ENCODE measurements at regions not wholly inside any gene's neighbourhood (a gene's known extent, or its start where the extent isn't known, plus 50 kb on each side); places are given as distances from the start of the nearest gene placed in this dataset.

GRCh38 chr1:98422816-98423215, 238.7 kb upstream of the SNX7 start:
- DNase-seq (ENCODE audit: low read depth): no peak

GRCh38 chr1:98421085-98421435, 240.5 kb upstream of the SNX7 start:
- no peak for DNase-seq (ENCODE audit: low read depth)

DNA sequence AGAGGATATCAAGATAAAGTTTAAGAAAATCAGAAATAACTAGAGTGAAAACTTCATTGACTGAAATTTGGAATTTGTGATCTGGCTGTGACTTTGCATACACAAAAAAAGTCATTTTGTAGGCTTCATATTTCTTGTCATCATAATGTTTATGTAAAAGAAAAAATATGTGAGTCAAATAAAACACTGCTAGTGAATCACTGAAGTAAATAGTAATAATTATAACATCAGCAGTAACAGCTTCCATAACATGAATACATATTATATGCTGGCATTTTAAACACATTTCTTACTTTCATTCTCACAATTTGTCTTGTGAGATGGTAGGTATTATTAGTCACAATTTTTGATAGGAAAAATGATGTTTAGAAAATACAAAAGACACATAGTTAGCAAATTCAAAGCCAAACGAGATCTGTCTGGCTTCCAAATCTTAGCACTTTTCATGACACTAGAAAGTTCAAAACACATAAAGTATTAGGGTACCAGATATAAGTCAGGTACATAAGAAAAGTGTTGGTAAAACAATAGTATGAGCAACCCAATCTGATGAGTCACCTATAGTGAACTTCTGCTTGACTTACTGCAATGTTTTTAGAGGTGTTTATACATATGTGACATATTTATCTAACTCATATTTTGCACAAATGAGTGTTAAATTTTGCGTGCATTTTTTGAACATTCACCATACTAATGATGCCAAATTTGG, 241.0 kb upstream of the SNX7 start:
- no peak for DNase-seq (ENCODE audit: low read depth)

- no peak for DNase-seq (ENCODE audit: low read depth)
Observed at GRCh38 chr1:98417820-98418219, 243.7 kb upstream of the SNX7 start.

DNA sequence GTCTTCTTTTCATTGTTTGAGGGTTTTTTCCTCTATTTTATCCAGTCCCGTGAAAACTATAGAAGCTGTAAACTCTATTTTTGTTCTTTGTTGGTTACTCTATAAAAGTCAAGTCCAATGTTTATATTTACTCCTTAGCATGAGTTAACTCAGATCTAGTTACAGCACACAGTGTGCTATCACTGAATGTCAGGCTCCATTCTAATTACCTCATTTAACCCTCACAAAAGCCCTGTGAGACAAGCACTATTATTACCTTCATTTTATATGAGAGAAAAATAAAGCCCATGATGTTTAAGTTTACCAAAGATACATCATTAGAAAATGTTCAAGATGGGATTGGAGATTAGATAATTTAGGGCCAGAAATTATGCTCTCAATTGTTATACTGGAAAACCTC, 251.4 kb upstream of the SNX7 start:
- DNase-seq (ENCODE audit: low read depth): no peak

- no peak for DNase-seq (ENCODE audit: low read depth)
Observed at GRCh38 chr1:98406352-98407088, 255.0 kb upstream of the SNX7 start.

GRCh38 chr1:98405581-98406074, 255.9 kb upstream of the SNX7 start:
- DNase-seq (ENCODE audit: low read depth): no peak

- DNase-seq (ENCODE audit: low read depth): no peak
Observed at GRCh38 chr1:98404866-98405265, 256.7 kb upstream of the SNX7 start.

GRCh38 chr1:98403963-98404480, 257.5 kb upstream of the SNX7 start:
- DNase-seq (ENCODE audit: low read depth): no peak

DNA sequence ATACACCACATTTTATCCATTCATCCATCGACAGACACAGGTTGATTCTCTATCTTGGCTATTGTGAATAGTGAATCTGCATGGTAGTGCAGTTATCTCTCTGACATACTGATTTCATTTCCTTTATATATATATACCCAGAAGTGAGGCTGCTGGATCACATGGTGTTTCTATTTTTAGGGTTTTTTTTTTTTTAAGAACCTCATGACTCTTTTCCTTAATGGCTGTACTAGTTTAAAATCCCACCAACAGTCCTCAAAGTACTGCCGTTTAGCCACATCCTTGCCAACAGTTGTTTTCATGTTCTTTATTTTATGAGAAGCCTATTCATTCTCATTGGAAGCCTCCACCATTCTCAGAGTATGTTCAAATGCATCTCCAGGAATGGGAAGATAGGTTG, 258.7 kb upstream of the SNX7 start:
- DNase-seq (ENCODE audit: low read depth): no peak

DNA sequence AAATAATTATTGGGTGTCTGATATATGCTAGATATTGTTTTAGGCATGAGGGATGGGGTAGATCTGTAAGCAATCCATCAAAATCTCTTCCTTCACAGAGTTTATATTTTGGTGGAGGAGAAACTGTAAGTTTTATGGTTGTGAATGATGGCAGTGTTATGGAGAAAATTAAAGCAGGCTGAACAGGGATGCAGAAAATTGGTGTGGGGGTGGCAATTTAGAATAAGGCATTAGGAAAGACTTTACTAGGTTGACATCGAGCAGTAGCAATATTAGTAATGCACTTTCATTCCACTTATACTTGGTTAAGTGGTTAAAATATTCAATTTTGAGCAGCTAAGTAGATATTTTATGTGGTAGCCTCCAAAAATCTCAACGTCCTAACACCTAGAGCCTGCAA, 261.1 kb upstream of the SNX7 start:
- DNase-seq (ENCODE audit: low read depth): no peak

- DNase-seq (ENCODE audit: low read depth): no peak
Observed at GRCh38 chr1:98399218-98399617, 262.3 kb upstream of the SNX7 start.

DNA sequence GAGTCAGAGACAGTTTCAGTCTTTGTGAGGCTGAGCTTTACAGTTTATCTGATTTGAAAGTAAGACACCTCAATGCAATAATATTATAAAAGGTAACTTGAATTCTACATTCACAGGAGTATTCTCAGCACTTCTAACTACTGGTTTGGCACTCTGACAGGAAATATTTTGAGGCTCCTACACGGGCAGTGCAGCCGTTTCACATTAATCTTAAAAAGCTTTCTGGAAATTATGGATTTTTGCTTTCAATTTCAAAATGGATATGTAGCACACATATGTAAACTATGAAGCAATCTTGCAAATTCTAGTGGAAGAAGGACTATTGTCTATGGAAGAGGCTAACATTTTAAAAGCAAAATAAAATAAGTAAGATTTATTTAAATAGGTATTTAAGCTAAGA, 262.9 kb upstream of the SNX7 start:
- no peak for DNase-seq (ENCODE audit: low read depth)

GRCh38 chr1:98398092-98398491, 263.4 kb upstream of the SNX7 start:
- DNase-seq (ENCODE audit: low read depth): no peak

DNA sequence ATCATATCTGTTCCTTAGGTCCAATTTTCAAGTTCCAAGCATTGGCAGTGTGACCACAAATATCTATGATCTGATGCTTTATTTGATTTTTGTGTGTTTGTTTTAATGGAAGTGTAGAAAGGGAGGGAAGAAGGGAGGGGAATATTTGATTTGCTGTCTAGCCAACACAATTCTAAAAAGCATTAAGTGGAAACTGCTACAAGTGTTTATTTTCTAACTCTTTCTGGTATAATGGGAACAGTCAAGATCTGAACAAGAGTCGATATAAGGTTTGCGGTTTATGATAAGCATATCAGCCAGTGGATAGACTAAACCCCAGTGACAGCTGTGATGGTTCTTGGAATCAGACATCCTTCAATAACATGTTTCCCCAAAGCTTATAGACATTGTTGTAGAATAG, 267.8 kb upstream of the SNX7 start:
- no peak for DNase-seq (ENCODE audit: low read depth)

DNA sequence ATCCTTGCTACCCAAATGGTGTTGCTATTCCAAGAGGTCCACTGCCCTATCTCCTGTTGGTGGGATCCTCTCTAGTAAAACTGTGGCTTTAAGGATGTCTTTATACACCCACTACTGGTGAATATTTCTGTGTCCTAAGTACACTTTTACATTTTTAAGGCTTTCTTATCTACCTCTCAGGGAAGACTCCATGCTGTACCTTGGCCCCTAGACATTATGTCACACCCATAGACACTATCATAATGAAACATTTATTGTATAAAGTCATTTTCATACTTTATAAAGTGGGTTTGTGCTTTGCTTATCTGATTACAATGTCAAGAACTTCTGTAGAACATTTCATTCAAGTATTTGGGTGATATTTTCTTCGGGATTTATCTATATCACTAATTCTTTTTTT, 270.3 kb upstream of the SNX7 start:
- DNase-seq (ENCODE audit: low read depth): no peak

DNA sequence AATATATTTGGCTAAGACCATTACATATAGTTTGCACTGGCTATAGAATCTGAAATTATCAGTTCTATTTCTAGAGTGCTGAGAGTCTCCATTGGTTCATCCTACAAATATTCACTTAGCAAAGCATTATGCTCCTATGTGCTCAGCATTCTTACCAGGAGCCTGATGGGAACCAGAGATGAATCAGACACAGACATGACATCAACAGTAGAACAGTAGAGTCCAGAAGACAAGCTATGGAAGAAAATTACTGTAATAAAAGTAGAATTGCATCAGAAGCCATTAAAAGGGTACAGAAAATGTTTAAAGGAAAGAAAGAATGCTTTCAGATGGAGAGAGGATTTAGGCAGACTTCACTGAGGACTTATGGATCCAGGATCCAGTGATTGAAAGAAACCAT, 271.7 kb upstream of the SNX7 start:
- no peak for DNase-seq (ENCODE audit: low read depth)

DNA sequence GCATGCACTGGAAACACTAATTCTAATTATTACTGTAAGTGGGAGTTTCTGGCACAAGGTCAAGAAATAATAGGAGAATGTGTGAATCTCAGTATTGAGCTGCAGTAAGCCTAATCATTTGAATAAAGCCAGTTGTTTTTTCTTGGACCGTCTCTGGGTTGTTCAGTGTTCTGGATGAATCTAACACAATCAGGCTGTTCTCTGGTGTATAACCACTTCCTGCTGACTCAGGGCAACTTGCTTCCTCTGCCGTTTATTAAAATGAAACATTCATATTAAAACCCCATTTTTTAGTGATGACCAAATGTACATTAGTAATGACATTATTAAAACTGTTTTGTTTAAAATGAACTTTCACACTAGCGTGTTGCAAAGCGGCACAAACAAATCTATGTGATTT, 273.1 kb upstream of the SNX7 start:
- no peak for DNase-seq (ENCODE audit: low read depth)

- DNase-seq (ENCODE audit: low read depth): no peak
Observed at GRCh38 chr1:98387701-98388100, 273.8 kb upstream of the SNX7 start.

GRCh38 chr1:98386675-98387440, 274.7 kb upstream of the SNX7 start:
- no peak for DNase-seq (ENCODE audit: low read depth)

- DNase-seq (ENCODE audit: low read depth): no peak
Observed at GRCh38 chr1:98385652-98386051, 275.9 kb upstream of the SNX7 start.

DNA sequence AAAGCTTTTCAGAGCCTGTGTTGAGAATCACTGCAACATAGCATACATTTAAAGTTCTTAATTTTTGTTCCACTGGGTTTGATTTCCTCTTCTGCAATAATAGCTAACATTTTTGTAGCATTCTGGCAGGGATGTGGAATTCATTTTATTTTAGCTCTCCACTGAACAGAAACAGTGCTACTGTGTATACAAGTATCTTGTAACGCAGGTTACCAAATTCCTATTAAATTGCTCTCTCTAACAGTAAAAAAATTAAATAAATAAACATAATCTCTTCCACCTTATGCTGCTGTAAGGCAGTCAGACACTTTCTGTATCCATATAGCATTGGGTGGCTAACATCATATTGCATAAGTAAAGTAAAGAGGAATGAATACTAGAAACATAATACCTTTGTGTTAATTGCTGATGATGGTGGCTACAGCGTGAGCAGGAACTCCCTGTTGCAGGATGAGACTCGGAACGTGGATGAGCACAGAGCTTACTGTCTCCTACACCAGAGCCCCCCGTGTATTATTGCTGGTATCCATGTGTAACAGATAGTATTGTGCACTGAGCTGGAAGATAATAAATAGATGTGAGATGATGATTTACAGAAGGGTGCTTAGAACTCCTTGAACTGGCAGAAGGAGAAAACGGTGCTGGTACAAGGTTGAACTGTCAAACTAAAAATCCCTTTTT, 276.9 kb upstream of the SNX7 start:
- DNase-seq (ENCODE audit: low read depth): no peak
